NCI-H524 treated with DMSO at 0.1 percent for 48 hours (cell line): ENCODE measurements at regions not wholly inside any gene's neighbourhood (a gene's known extent, or its start where the extent isn't known, plus 50 kb on each side); places are given as distances from the start of the nearest gene placed in this dataset.
"Not testable (repeated sequence)": the region's sequence is repeated elsewhere in the genome, so short reads cannot be mapped to it uniquely, and the experiment has no call there.

Experiments used
- DNase-seq: peaks from one replicate; lab custom pipeline; 2025; lab: John Stamatoyannopoulos, UW

GRCh38 chr14:22491683-22492621 is 97.1 kb downstream of the DAD1 start:
- DNase-seq: no peak

GRCh38 chr14:22491053-22491452 is 98.0 kb downstream of the DAD1 start:
- not testable (repeated sequence) for DNase-seq

- no peak for DNase-seq
Measured at GRCh38 chr14:22489957-22490950, 98.8 kb downstream of the DAD1 start.

DNA sequence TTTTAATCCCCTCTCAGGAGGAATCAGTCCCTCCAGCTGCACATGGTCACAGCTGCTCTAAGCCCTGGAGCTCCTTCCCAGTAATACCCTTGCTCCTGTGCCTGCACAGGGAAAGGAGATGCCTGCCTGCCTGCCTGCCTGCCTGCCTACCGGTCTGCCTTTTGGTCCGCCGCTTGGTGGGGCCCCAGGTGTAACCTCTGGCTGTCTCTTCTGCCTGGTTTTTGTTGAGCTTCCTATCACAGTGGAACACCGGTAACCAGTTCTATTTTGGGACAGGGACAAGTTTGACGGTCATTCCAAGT is 99.8 kb downstream of the DAD1 start:
- peak; percentile 97 for DNase-seq

- DNase-seq: peak; percentile 58
Measured at GRCh38 chr14:22488522-22489243, 100.3 kb downstream of the DAD1 start.

DNA sequence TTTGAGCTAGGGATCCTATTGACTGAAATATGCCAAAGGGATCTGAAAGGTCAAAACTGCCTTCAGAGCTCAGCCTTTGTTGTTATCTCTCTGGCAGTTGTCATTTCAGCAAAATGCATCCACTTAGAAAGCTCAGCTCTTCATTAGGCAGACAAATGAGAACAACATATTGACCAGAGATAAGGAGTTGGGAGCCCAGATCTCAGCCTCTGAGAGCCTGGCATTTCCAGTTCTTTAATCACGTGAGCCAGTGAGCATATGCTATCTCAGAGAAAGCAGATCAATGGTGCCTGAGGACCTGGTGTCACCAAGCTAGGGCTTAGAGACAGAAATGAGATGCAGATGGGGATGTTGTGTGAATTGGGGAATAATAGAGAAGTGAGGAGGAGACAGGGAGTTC is 101.1 kb downstream of the DAD1 start:
- peak; percentile 92 for DNase-seq

DNA sequence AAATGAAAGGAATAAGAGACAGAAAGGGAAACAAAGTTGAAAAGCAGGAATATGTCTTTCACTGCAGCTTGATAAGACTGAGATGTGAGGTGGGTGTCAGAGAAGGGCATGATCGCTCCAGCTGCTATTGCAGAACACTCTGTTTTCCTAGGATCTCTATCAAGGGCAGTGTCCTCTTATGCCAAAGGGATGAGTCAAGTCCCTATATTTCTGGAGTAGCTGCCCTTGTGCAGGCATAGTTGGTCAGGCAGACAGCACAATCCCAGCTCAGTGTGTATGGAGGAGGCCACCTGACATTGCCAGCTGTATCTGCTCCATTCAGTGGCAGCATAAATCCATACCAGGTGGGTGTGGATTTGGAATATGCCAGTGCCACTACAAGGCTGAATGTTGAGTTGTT is 101.6 kb downstream of the DAD1 start:
- peak; percentile 63 for DNase-seq

- no peak for DNase-seq
Measured at GRCh38 chr14:22486675-22487074, 102.3 kb downstream of the DAD1 start.

GRCh38 chr14:22485649-22486048 is 103.4 kb downstream of the DAD1 start:
- no peak for DNase-seq

DNA sequence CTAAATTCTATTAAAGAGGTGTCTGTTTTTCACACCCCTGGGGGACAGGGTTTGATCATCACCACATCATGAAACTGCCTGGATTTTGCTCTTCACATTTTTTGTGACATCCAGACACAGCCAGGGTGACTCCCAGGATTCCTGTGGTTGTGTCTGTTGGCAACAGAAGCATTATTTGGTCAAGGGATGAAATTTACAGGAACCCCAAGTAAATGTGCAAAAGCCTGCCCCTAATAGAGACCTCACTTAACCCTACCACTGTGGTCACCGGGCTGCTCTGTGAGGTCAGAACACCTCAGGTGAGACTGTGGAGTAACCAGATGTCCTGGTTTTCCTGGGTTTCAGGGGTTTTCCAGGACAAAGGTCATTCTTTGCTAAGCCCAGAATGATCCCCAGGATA is 103.8 kb downstream of the DAD1 start:
- DNase-seq: no peak

DNA sequence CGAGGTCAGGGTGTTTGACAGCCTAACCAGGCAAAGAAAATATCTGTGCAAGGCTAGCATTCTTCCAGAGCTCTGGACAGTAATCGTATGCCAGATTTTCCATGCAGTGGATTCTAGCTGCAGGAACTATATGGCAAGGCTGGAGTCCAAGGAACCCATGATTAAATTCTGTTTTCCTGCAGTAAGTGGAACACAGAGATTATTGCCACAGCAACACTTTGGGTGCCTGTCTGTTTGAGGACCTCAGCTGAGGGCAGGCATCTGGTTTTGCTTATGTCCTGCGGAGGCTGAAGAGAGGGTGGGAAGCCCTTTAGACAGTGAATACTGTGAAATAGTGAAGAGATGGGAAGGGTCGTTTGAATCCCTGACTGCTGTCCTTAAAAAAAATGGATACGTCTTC is 104.4 kb downstream of the DAD1 start:
- no peak for DNase-seq

DNA sequence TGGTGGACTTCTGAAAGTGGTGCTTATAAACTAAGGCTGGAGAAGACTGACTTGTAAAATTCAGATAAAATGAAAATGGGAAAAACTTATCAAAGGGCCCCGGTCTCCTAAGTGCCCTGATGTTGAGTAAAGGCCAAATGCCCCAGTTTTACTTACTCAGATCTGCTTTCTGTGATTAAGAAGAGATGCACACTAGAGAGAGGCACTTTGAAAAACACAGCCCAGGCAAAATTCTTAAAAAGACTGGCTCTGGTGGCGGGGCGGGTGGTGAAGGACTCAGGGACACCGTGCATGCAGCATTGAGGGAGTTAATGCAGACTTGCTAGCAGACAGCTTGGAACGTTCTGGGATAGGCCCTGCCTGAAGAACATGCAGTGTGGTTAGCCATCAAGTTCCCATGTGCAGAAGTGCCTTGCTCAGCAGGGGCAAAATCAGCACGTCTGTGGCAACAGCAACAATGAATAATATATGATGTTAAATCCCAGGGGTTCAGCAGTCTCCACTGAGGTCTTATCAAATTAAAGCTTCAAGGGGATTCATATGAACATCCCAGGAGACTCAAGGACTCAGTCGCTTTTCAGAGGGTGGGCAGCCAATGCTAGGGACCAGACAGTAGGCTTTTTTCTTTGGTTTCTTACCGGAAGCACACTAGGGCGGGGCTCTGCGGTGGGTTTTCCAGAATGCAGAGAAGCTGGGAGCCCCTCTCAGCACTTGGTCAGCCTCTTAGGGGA is 105.0 kb downstream of the DAD1 start:
- no peak for DNase-seq

DNA sequence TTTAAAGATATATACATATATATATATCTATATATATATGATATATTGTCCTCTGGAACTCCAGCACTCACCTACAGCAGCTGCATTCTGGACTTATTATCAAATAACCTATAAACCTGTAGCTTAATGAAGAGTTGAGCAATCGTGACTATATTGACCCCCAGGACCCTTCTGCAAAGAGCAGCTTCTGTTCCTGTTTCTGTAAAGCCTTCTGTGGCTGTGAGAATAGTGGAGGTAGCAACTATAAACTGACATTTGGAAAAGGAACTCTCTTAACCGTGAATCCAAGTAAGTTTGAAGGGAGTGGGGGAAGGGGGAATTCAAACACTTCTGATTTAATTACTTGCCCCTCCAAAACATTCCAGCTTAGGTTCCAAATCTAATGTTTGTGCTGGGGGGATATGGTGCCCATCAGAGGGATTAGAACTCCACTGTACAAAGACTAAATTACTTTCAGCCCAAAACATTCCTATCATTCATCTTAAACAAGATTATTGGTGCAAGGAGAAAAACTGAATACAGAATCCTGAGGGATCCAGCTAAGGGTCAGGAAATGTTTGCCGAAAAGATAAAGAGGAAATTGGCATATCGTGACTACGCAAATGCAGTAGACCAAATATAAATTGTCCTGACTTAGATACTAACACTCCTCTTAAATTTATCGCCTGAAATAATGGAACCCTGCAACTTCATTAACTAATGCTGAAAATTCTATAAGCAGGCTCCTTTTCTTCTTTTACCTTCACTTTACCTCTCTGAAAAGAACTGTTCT is 106.1 kb downstream of the DAD1 start:
- DNase-seq: no peak

DNA sequence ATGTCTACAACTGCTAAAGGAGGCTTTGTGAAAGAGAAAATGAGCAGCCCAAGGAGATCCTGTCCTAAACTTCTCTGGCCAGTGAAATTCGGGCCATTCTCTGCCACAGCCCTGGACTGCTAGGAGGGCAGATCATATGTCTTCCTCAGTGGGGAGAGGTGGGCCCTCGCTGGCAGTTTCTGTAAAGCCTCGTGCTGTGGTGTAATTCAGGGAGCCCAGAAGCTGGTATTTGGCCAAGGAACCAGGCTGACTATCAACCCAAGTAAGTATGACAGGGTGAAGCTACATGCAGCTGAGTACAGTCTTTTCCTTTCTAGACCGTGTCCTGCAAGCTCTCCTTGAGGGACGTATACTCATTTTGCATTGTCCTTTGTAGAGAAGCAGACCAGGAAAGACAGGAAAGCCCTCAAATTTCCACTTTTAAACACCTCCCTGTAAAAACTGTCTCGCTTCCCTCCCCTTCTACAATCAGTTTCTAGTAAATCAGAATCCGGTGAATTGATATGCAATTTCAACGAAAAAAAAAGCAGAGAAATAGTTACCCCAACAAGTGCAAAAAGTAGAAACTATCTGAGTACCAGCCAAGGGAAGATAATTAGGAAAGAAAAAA is 106.8 kb downstream of the DAD1 start:
- DNase-seq: no peak

- no peak for DNase-seq
Measured at GRCh38 chr14:22481546-22481945, 107.5 kb downstream of the DAD1 start.

GRCh38 chr14:22479776-22480464 is 109.1 kb downstream of the DAD1 start:
- DNase-seq: no peak

- DNase-seq: no peak
Measured at GRCh38 chr14:22479132-22479531, 109.9 kb downstream of the DAD1 start.

DNA sequence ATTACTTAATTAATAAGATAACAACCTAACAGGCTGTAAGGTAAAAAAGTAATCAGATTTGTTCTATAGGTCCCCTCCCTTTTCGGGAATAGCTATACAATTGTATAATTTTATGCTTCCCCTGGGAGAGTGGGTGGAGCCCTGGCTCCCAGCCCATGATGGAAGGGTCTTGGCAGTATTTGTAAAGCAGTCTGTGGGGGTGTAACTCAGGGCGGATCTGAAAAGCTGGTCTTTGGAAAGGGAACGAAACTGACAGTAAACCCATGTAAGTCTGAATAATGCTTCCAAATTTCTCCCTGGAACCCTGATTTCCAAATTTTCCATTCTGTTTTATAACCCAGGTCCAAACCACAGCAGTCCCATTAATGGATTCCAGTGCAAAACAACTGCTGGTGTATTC is 110.4 kb downstream of the DAD1 start:
- peak; percentile 17 for DNase-seq

DNA sequence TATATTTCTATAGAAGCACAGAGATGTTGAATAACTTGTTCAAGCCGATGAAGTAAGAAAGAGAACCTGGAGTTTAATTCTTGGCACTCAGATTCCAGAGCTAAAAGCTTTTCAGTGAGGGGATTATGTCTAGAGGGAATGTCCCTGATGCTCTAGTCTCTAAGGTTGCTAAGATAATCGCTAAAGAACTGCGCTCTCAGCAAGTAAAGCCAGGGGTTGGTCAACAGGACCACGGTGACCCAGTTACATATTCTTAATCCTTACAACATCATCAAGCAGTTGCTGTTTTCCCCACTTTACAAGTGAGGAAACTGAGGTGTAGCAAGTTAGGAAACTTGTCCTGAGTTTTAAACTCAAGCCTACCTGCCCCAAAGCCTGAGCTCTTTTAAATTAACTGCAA is 110.8 kb downstream of the DAD1 start:
- DNase-seq: no peak
